Muscle of back (tissue), 3 donors: ENCODE measurements at regions not wholly inside any gene's neighbourhood (a gene's known extent, or its start where the extent isn't known, plus 50 kb on each side); places are given as distances from the start of the nearest gene placed in this dataset.

Source experiments
- DNase-seq, 3 donors: peaks; one replicate each; pipeline versions ENCODE4 v3.0.0 to v3.0.0-alpha.2; 2013

GRCh38 chr1:208584167-208584755 is 340.1 kb upstream of the PLXNA2 start:
- no peak for DNase-seq

GRCh38 chr1:208587110-208587509 is 342.9 kb upstream of the PLXNA2 start:
- DNase-seq: no peak

DNA sequence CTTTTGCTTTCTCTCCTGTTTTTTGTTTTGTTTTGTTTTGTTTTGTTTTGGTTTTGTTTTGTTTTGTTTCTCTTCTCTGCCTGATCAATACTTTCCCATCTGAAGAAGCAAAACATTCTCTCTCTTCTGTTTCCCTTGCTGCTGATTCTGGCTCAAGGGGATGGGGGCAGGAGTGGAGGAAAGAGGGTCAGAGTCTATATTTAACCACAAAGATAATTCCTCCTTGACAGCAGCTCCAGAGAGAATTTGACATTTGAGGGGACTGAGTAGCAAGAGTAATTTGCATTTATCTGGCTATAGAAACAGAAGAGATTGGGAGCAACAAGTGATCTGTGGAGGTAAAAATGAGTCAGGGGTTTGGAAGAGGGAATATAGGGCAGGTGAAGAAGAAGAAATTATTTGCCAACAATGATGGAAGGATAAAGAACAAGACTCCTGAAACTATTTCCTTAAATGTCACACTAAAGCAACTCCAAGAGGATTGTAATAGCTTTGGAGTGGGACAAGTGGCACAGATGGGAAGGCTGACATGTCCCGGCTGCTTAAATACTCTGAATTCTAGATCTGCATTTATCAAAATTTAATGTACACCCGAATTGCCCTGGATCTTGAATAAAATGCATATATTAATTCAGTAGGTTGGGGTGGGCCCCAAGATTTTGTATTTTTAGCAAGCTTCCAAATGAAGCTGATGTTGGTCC is 349.3 kb upstream of the PLXNA2 start:
- no peak for DNase-seq

- DNase-seq: no peak
Observed at GRCh38 chr1:208595236-208595635, 351.1 kb upstream of the PLXNA2 start.

- peak; percentile 10 to 76 (median 16) for DNase-seq
Observed at GRCh38 chr1:208595745-208596144, 351.6 kb upstream of the PLXNA2 start.

DNA sequence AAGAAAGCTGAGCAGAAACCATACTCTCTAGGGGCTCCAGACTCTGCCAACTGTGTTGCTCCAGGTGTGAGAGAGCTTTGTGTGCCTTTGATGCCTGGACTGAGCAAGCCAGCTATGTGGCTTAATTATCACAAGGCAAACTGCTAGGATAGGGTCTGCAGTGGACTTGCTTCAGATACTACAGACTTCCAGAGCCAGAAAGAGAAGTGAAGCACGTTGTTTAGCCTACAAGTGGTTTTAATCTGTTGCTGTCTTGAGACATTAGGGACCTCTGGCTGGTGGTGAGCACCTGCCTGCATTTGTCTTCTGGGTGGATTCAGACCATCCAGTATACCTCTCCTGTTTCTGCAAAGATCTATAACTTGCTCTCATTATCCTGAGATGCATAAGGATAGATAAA is 353.4 kb upstream of the PLXNA2 start:
- no peak for DNase-seq

DNA sequence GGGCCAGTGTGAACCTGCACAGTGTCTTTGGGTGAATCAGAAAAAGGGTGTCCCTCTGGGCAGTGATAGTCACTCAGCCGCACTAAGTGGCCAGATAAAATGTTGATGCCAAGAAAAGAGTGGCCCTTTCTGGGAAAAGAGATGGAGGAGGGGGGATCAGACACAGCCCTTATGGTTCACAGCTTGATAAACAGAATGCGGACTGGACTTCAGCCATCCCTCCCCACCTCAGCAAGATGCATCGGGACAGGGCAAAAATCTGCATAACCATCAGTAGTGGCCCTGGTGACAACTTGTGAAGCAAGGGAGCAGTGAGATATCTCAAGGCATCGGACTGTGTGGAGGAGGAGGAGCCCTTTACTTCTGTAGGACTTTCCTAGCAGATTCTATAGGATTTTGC is 353.8 kb upstream of the PLXNA2 start:
- no peak for DNase-seq

DNA sequence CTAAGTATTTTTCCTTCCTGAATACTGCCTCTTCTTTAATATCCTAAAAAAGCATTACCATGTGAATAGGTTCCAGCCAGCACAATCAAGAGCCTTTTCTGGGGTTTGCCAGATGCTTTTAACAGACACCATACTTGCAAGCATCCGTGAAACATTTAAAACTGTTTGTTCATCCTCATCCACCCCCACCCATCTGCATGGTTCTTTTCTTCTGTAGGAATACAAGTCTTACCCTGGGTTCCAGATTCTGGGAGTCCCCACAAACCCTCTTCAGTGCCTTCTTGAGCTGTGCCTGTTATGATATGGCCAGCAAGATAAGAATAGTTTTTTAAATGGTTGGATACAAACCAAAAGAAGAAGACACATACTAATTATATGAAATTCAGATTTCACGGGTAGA is 354.9 kb upstream of the PLXNA2 start:
- no peak for DNase-seq

DNA sequence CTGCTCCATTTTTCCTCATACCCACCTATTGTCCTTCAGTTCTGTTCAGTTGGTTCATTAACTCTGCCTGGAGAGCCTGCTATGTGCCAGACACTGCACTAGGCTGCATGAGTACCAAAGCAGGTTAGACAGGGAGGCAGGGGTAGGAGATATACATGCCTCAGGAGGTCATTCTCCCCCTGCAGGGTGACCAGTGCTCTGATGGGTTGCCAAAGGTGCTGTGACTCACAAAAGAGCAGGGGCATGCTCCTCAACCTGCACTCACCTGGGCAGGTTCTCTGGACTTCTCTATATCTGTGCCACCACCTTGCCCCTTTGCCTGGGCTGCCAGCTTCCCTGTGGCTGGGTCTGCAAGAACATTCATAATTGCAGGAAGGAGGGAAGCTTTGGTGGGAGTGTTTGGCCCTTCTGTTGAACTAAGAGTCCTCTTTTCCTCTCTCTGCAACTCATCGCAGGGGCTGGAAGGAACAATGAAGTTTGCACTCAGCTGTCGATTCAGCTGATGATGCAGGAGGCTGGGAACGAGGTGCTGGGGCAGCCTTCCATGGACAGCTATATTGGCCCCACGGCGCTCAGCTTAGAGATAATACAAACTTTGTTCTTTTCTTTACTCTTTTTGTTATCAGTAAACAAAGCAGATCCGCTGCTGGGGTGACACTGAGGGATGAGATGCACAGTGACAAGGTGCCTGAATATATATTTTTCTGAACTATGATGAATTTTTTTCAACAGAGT is 356.4 kb upstream of the PLXNA2 start:
- DNase-seq: no peak

DNA sequence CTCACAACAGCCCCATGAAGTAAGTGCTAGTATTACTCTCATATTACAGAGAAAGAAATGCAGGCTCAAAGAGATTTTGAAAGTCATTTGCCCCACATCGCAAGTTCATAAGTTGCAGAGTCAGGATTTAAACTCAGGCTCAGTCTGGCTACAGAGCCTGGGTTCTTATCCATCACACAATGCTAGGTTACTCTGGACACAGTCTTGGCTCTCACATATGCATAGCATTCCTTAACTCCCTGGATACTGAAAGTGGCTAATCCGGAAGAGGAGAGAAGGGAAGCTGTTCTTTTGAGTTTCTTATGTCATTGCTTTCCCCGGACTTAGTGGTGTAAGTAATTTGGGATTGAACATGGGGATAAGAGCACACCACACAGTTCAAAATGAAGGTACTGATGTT is 357.4 kb upstream of the PLXNA2 start:
- peak; percentile 12 to 39 (median 15) for DNase-seq

- DNase-seq: no peak
Observed at GRCh38 chr1:208603721-208604120, 359.5 kb upstream of the PLXNA2 start.

- peak in 1 of 3 donors; percentile 35 for DNase-seq
Observed at GRCh38 chr1:208604295-208604694, 360.1 kb upstream of the PLXNA2 start.

- DNase-seq: no peak
Observed at GRCh38 chr1:208606959-208607358, 362.8 kb upstream of the PLXNA2 start.

- no peak for DNase-seq
Observed at GRCh38 chr1:208607616-208608015, 363.4 kb upstream of the PLXNA2 start.

DNA sequence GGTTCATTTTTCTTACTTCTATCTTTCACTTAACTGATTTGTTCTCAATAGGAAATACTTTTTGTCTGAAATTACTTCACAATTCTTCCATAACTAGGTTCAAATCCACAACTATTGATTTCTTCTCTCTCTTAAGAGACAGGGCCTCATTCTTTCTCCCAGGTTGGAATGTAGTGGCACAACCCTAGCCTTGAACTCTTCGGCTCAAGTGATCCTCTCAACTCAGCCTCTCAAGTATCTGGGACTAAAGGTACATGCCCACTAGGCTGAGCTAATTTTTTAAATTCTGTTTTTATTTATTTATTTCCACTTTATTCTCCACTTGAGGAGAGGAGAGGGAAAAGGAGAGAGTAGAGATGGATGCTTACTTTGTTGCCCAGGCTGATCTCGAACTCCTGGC is 370.4 kb upstream of the PLXNA2 start:
- DNase-seq: no peak

- peak in 1 of 3 donors; percentile 22 for DNase-seq
Observed at GRCh38 chr1:208615371-208615770, 371.2 kb upstream of the PLXNA2 start.

DNA sequence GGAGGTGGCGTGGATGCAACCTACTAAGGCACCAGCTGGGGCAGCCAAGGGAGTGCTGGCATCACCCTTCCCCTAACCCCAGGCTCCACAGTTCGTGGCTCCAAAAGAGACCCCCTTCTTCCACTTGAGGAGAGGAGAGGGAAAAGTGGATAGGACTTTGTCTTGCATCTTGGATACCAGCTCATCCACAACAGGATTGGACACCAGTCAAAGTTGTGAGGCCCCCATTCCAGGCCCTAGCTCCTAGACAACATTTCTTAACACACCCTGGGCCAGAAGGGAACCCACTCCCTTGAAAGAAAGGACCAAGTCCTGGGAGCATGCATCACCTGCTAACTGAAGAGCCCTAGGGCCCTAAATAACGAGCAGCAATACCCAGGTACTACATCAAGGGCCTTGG is 372.6 kb upstream of the PLXNA2 start:
- no peak for DNase-seq

GRCh38 chr1:208628022-208628914 is 384.1 kb upstream of the PLXNA2 start:
- no peak for DNase-seq

DNA sequence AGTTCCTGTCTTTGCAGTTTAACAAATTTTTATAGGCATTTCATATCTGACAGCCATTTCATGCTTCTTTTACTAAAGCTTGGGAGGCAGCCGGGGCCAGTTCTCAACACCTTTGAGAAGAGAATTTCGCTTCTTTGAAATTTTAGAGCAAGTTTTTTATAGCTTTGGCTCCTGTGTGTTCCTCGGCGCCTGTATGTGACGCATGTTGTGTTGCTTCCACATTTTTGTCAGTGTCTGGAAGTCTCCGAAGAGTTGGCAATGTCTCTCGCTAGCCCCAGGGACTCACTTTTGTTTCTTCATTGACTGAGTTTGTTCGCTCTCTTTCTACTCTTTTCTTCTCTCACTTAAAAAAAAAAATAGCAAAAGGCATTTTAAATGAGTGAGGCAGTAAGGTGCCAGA is 386.9 kb upstream of the PLXNA2 start:
- no peak for DNase-seq

DNA sequence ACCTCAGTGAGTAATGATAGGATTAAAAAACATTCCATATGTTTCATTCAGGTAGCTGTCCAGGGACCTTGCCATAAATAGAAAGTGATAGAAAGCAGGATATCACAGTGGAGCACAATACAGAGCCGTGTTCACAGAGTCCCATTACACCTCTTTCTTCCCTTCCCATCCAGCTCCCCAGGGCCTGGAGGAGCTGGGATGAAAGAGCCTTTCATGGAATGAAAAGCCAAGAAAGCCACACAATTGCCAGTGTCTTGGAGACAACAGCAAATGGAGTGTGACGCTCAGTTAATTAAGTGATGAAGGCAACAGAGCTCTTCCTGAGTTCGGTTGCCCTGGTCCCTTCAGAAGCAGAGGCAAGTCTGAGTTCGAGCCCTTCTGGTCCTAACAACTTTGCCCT is 387.3 kb upstream of the PLXNA2 start:
- no peak for DNase-seq

- no peak for DNase-seq
Observed at GRCh38 chr1:208634346-208635140, 390.4 kb upstream of the PLXNA2 start.
